Kidney (tissue), 13 donors: ENCODE measurements at regions not wholly inside any gene's neighbourhood (a gene's known extent, or its start where the extent isn't known, plus 50 kb on each side); places are given as distances from the start of the nearest gene placed in this dataset.
"Not testable (repeated sequence)": the region's sequence is repeated elsewhere in the genome, so short reads cannot be mapped to it uniquely, and the experiment has no call there.

Experiments used
- DNase-seq, 5 donors: peaks; one replicate each; pipeline ENCODE4 v3.0.0-alpha.2; 2013 to 2020
- FAIRE-seq: peaks from 2 replicates; lab custom pipeline; 2012; peaks lifted over from hg19 to GRCh38; lab: Jason Lieb, UNC
- H3K27ac ChIP-seq, 2 donors: one replicate each; pipeline ENCODE4 v1.7.0; 2013; ENCODE audit warnings: low read depth in 2 of 2, low read length in 2 of 2, inconsistent platforms in 1 of 2
- H3K27me3 ChIP-seq: one replicate; pipeline ENCODE4 v1.7.1; 2013; ENCODE audit warnings: low read length, inconsistent platforms; ENCODE audit not compliant: control insufficient read depth, insufficient read depth
- H3K36me3 ChIP-seq, 3 donors: one replicate each; pipeline versions ENCODE4 v1.7.0 to v1.7.1; 2013; ENCODE audit warnings: low read length in 3 of 3, control low read depth in 1 of 3, inconsistent platforms in 1 of 3; ENCODE audit not compliant: insufficient read depth in 3 of 3, control insufficient read depth in 2 of 3
- H3K4me1 ChIP-seq, 3 donors: one replicate each; pipeline versions ENCODE4 v1.7.0 to v1.7.1; 2013; ENCODE audit warnings: low read length in 3 of 3, inconsistent platforms in 1 of 3, low read depth in 1 of 3; ENCODE audit not compliant: control insufficient read depth in 2 of 3, insufficient read depth in 2 of 3
- H3K4me3 ChIP-seq, 3 donors: one replicate each; pipeline versions ENCODE4 v1.7.0 to v1.8.1; 2013; ENCODE audit warnings: low read length in 3 of 3, control low read depth in 1 of 3, inconsistent platforms in 1 of 3
- H3K9ac ChIP-seq, 3 donors: one replicate each; pipeline versions ENCODE4 v1.7.0 to v1.7.1; 2013; ENCODE audit warnings: low read length in 3 of 3, control low read depth in 1 of 3, inconsistent platforms in 1 of 3
- H3K9me3 ChIP-seq, 3 donors: one replicate each; pipeline versions ENCODE4 v1.7.0 to v1.7.1; 2013; ENCODE audit warnings: low read length in 3 of 3, control low read depth in 1 of 3, inconsistent platforms in 1 of 3; ENCODE audit not compliant: control insufficient read depth in 2 of 3, insufficient read depth in 1 of 3
- intact Hi-C: fragments of 100-400 bp; cut with DNase I; formaldehyde crosslinking; loops from one replicate; pipeline ENCODE4 v1.11.1; 2022
- TF ChIP-seq, protein P1 (sequence below): IDR thresholded peaks from 3 replicates; pipeline ENCODE4 v1.5.1; 2012; ENCODE audit warnings: mild to moderate bottlenecking, moderate library complexity, borderline replicate concordance; ENCODE audit not compliant: insufficient read depth; ENCODE audit errors: extremely low read depth
- donor health status: control.
- donor health status: control.
- donor health status: control.
- donor health status: control.
- donor health status: control.
- donor health status: DM: yes; HTN: yes; CAD: no.
- donor health status: Normal renal cell carcinoma (clear cell type).

DNA sequence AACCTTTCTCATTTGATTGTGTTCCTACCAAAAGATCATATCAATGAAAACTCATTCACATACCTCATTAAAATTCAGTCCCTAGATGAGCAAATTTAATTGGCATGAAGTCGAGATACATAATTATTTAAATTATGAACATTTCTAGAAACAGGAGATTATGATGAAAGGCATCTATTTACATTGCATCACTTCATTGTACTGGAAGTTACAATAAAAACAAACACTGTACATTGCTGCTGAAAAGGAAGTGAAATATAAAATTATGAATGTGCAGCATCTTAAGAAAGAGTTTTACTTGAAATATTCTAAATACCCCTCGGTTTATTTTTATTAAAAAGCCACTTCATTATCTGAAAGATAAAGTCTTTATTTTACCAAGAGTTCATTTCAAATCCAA is 163.4 kb upstream of the ZNF385D start:
- DNase-seq (no peak), FAIRE-seq (no peak)
- Histone ChIP-seq H3K36me3 (no peaks in the 10 kb centered on the region), H3K9me3 (no peaks in the 10 kb centered on the region), H3K4me3 (no peak overlapping the region), H3K9ac (no peak overlapping the region), H3K27me3 (no peaks in the 10 kb centered on the region), H3K4me1 (no peaks in the 10 kb centered on the region), H3K27ac (no peak overlapping the region)
- intact Hi-C loops: no loop called here
- TF ChIP-seq, protein P1, sequence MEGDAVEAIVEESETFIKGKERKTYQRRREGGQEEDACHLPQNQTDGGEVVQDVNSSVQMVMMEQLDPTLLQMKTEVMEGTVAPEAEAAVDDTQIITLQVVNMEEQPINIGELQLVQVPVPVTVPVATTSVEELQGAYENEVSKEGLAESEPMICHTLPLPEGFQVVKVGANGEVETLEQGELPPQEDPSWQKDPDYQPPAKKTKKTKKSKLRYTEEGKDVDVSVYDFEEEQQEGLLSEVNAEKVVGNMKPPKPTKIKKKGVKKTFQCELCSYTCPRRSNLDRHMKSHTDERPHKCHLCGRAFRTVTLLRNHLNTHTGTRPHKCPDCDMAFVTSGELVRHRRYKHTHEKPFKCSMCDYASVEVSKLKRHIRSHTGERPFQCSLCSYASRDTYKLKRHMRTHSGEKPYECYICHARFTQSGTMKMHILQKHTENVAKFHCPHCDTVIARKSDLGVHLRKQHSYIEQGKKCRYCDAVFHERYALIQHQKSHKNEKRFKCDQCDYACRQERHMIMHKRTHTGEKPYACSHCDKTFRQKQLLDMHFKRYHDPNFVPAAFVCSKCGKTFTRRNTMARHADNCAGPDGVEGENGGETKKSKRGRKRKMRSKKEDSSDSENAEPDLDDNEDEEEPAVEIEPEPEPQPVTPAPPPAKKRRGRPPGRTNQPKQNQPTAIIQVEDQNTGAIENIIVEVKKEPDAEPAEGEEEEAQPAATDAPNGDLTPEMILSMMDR: no peak

DNA sequence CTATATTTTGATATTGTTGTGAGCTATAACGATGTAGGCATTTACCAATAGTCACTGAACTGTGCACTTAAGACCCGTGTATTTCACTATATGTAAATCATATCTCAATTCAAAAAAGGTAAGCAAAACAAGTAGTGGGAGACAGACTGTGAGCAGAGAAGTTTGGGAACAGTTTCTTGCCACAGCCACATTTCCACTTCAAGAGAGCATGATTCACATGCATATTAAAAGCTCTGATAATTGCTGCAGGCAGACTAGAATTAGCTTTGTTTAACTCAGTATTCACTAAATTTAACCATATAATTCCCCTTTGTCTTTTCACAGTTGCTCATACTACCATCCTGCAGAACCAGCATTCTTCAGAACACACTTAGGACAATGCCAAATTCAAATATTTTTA is 168.4 kb upstream of the ZNF385D start:
- intact Hi-C loops: no loop called here
- no peaks in the 10 kb centered on the region for H3K4me1 ChIP-seq
- DNase-seq: no peak
- no peaks in the 10 kb centered on the region for H3K36me3 ChIP-seq
- H3K9me3 ChIP-seq: no peaks in the 10 kb centered on the region
- no peaks in the 10 kb centered on the region for H3K27me3 ChIP-seq
- H3K4me3 ChIP-seq: no peak overlapping the region
- TF ChIP-seq, protein P1: no peak
- FAIRE-seq: no peak
- no peak overlapping the region for H3K9ac ChIP-seq
- H3K27ac ChIP-seq: no peak overlapping the region

DNA sequence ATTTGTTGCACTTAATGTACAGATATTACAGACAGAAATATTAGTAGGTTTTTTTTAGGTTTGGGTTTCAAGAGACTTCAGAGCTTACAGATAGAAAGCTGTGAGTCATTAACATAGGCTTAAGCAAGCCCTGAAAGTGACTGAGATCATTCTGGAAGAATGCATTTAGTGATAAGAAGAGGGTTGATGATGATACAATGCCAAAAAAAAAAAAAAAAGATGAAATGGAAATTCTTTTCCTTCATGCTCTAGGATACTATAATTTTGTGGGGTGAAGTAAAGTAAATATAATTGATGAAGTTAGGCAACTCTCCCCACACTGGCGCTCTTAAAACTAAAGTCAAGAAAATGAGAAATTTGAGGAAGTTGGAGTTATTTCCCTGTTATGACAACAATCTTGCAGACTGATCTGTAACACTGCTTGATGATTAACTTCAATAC is 169.4 kb upstream of the ZNF385D start:
- DNase-seq (peak in 1 of 5 donors; percentile 5), FAIRE-seq (no peak)
- intact Hi-C loops: no loop called here
- Histone ChIP-seq H3K27ac (no peak overlapping the region), H3K27me3 (no peaks in the 10 kb centered on the region), H3K4me3 (no peak overlapping the region), H3K9ac (no peak overlapping the region), H3K4me1 (no peaks in the 10 kb centered on the region), H3K9me3 (no peaks in the 10 kb centered on the region), H3K36me3 (no peaks in the 10 kb centered on the region)
- TF ChIP-seq, protein P1: no peak

DNA sequence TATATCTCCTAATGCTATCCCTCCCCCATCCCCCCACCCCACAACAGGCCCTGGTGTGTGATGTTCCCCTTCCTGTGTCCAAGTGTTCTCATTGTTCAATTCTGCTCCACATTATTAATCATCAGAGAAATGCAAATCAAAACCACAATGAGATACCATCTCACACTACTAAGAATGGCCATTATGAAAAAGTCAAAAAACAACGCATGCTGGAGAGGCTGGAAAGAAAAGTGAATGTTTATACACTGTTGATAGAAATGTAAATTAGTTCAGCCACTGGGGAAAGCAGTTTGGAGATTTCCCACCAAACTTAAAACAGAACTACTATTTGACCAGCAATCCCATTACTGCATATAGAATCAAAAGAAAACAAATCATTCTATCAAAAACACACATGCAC is 172.1 kb upstream of the ZNF385D start:
- intact Hi-C loops, FAIRE-seq, H3K36me3 ChIP-seq, H3K9me3 ChIP-seq, H3K27me3 ChIP-seq, H3K4me1 ChIP-seq, H3K27ac ChIP-seq, DNase-seq, H3K4me3 ChIP-seq, H3K9ac ChIP-seq: not testable (repeated sequence)
